ENCODE measurements at regions not wholly inside any gene's neighbourhood (a gene's known extent, or its start where the extent isn't known, plus 50 kb on each side); places are given as distances from the start of the nearest gene placed in this dataset.

DNA sequence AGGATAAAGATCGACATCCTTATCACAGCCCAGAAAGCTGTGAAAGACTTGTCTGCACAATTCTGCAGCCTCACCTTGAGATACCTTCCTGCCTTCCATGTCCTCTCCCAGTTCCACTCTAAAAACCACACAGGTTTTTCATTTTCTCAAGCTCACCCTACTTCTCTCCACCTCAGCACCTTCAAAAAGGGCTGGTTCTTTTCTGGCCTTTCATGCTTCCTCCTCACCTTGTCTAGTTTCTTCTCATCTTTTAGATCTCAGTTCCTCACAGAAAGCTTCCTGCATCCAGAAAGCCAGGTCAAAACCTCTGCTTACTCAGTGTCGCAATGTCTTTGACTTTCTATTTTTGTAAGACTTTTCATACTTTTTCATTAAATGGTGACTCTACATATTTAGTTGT, 140.2 kb upstream of the STT3B start:
- TF ChIP-seq CTCF (IDR thresholded peaks at IDR 0.05; ENCODE audit: low read length), result no peak
- no peak for TF ChIP-seq EZH2 (IDR thresholded peaks at IDR 0.05; ENCODE audit: borderline replicate concordance, low read length)
